SW480 (cell line): ENCODE measurements at regions not wholly inside any gene's neighbourhood (a gene's known extent, or its start where the extent isn't known, plus 50 kb on each side); places are given as distances from the start of the nearest gene placed in this dataset.

Source experiments
- DNase-seq: peaks from one replicate; pipeline ENCODE4 v3.0.0-alpha.2; 2016; ENCODE audit warnings: low spot score

GRCh38 chr2:191560411-191560980, 117.4 kb upstream of the NABP1 start:
- DNase-seq, result no peak

DNA sequence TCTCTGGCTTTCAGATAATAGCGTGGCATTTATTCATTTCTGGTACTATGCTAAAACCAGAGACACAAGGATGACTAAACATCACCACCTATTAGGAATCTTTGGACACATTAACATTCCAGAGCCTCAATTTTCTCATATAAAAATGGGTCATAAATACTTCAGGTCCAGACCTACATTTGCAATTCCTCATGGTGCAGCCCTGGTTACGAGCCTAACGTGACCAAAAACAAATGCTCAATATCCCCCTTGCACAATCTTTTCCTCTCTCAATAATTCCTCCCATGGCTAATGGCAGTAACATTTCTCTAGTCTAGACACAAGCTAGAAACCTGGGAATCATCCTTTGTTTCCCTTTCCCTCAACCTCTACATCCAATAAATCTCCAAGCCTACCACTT, 112.8 kb upstream of the NABP1 start:
- DNase-seq, result no peak

GRCh38 chr2:191565647-191566198, 112.2 kb upstream of the NABP1 start:
- no peak for DNase-seq

DNA sequence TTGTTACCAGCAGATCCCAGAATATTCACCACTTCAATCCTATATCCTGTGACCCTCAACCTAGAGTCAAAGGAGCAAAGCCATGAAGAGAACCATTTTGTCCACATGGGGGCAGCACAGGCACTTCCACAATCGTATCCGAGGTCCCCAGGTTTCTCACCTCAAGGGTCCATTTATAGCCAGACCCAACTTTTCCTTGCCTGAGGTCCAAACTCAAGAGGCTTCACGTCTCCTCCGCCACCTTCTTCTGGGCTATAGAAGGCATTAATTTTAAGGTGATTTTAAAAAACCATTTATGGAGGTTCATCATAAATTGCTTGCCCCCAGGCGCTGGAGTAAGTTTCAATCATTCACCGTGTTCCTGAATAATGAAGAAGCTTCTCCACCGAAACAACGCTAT, 111.6 kb upstream of the NABP1 start:
- DNase-seq, result peak; percentile 64

DNA sequence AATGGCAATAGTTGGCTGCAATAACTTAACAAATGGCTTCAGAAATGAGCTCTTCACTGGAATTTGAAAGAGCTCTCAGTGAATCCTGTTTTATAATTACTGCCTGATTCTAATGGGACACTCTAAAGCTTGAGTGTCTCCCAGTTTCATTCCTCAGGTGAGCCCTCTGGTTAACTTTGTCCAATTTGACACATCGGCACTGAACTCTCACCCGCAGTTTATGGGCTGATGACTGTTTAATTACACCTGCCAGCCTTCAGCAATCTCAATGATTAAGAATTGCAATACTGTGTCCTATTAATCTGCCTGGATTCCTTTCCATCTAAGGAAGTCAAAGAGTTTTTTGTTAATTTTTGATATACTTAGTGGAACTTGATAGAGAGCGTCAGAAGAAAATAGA, 110.7 kb upstream of the NABP1 start:
- no peak for DNase-seq

DNA sequence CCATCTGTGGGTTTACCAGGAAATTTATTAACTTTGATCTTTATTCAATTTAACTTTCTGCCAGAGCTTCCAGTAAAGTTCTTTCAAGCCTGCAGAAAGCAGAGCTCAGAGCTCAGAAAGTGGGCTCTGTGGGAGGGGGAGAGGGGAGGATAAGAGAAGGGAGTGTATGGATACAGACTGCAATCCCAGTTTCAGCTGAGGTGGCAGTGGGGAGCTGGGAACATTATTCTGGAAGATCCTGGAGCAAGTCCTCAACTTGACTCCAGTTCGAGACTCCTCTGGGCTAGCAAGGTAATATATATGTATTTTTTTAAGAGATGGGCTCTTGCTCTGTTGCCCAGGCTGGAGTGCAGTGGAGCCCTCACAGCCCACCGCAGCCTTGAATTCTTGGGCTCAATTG, 108.9 kb upstream of the NABP1 start:
- DNase-seq, result no peak

GRCh38 chr2:191571163-191571769, 106.7 kb upstream of the NABP1 start:
- DNase-seq, result peak; percentile 74

GRCh38 chr2:191572319-191572718, 105.6 kb upstream of the NABP1 start:
- DNase-seq, result no peak

- no peak for DNase-seq
These were observed 104.7 kb upstream of the NABP1 start for GRCh38 chr2:191573216-191573615.

DNA sequence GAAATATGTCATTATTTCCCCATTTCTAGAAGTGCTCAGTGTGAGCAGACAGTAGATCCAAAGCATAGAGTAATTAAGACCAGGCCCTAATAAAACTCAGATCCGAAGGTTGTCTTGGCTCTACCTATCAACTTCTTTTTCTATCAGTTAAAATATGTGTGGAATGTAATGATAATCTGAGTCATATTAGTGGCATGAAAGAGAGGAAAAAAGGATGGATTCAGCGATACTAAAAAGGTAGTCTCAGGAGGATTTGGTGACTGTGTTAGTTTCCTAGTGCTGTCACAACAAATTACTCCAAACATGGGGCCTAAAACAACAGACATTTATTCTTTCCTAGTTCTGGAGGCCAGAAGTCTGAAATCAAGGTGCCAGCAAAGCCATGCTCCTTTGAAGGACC, 103.7 kb upstream of the NABP1 start:
- DNase-seq, result peak; percentile 9

- DNase-seq, result no peak
These were observed 100.3 kb upstream of the NABP1 start for GRCh38 chr2:191577605-191578004.

DNA sequence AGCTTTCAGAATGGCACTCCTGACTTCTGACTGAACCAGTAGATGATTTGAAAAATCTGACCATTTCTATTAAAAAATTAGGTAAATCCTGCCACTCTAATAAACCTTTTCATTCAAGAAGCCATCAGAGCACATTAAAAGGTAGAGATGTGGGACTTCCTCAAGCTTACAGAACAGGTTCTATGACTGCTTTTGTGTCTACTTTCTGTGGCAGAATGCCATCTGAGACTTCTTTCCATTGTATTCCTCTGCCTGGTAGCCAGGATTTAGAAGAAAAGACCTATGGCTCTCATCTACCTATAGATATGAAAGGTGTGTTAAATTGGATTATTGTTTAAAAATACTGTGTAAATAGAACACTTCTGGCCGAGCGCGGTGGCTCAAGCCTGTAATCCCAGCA, 99.9 kb upstream of the NABP1 start:
- no peak for DNase-seq

DNA sequence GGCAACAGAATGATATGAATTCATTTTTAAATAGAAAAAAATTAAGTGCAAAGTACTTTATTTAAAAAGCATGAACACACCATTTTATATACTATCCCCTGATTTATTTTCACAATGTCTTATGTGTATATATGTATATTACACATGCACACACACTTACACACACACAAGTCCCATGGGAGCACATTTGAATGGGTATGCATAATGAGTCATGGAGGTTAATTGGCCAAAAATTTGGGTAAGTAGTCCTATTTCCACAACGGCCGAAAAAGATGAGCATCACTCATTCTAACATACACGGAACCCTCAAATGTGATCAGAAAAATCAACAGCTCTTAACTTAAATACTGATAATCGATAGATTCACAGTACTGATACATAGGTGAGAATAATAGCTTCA, 97.4 kb upstream of the NABP1 start:
- no peak for DNase-seq

- DNase-seq, result no peak
These were observed 96.9 kb upstream of the NABP1 start for GRCh38 chr2:191581003-191581402.

- DNase-seq, result no peak
These were observed 95.6 kb upstream of the NABP1 start for GRCh38 chr2:191582355-191582754.

- DNase-seq, result no peak
These were observed 86.9 kb upstream of the NABP1 start for GRCh38 chr2:191591025-191591424.

DNA sequence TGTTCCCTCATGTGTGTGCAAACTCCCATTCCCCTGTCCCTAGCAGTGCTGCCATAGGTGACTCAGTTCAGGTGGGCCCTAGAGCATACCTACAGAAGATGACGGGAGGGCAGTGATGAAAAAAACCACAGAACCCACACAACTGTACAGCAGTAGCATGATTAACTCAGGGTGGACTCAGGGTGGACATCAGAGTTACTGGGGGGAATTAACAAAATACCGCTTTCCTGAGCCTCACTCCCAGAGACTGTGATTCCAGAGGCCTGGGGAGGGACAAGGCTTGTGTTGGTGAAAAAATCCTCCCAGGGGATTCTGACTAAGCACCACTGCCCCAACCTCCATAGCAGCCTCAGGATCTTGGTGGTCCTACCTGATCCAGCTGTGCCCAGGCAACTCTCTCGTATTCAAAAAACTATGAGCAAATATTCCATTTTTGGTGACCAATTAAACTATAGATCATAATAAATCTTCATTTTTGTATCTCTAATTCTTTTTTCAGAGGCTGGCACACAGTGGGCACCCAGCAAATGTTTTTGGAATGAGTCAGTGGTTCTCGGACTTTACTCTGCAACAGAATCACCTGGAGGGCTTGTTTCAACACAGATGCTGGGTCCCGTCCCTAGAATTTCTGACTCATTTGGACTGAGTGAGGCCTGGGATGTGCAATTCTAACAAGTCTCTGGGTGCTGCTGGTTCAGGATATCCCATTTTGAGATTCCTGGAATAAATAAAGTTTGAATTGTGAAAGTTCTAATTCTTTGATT, 84.1 kb upstream of the NABP1 start:
- DNase-seq, result peak; percentile 79

GRCh38 chr2:191597186-191597751, 80.7 kb upstream of the NABP1 start:
- no peak for DNase-seq

- DNase-seq, result no peak
These were observed 79.6 kb upstream of the NABP1 start for GRCh38 chr2:191598296-191598695.

DNA sequence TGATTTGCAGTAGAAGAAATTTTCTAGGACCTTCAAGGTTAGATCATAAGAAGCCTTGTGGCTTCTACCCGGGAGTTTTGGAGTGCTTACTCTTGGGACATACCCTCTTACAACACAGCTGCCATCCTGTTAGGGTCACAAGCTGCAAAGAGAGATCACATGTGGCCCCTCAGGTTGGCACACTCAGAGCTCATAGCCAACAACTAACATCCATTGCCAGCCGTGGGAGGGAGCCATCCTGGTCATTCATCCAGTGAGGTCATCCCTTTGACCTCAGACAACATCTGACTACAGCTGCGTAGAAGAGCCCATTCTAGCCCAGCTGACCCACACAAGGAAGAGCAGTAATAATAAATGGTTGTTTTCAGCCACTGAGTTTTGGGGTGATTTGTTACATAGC, 76.9 kb upstream of the NABP1 start:
- no peak for DNase-seq

GRCh38 chr2:191604154-191604553, 73.8 kb upstream of the NABP1 start:
- DNase-seq, result no peak

GRCh38 chr2:191607096-191607495, 70.8 kb upstream of the NABP1 start:
- no peak for DNase-seq

GRCh38 chr2:191610756-191611155, 67.2 kb upstream of the NABP1 start:
- no peak for DNase-seq
